SK-N-SH treated with all-trans-retinoic acid at 6 μM for 48 hours (cell line): ENCODE measurements at regions not wholly inside any gene's neighbourhood (a gene's known extent, or its start where the extent isn't known, plus 50 kb on each side); places are given as distances from the start of the nearest gene placed in this dataset.

ENCODE experiments used
- ATAC-seq: fragments of 200-7000 bp; cut with Tn5 transposase; 3 replicates; pipeline ENCODE4 v1.9.1; 2020; ENCODE audit warnings: mild to moderate bottlenecking, moderate library complexity
- ARNTL ChIP-seq: fragments of 450-650 bp; formaldehyde crosslinking; IDR thresholded peaks from 2 replicates; pipeline ENCODE4 v1.5.0; 2020; ENCODE audit warnings: low read depth, mild to moderate bottlenecking, moderate library complexity, borderline replicate concordance
- CREB5 ChIP-seq: fragments of 250-450 bp; sonication (Bioruptor Pico); IDR thresholded peaks from 2 replicates; pipeline ENCODE4 v1.5.1; 2020; ENCODE audit warnings: low read depth, mild to moderate bottlenecking, moderate library complexity
- CSDC2 ChIP-seq: fragments of 250-450 bp; sonication (Bioruptor Pico); IDR thresholded peaks from 2 replicates; pipeline ENCODE4 v1.5.0; 2020; ENCODE audit warnings: mild to moderate bottlenecking, moderate library complexity
- CSRNP3 ChIP-seq: fragments of 250-450 bp; sonication (Bioruptor Pico); IDR thresholded peaks from 2 replicates; pipeline ENCODE4 v1.5.1; 2021; ENCODE audit warnings: mild to moderate bottlenecking, moderate library complexity
- ISL1 ChIP-seq: fragments of 250-450 bp; sonication (Bioruptor Pico); IDR thresholded peaks from 2 replicates; pipeline ENCODE4 v2.1.2; 2022; ENCODE audit warnings: mild to moderate bottlenecking, moderate library complexity
- OSR1 ChIP-seq: fragments of 250-450 bp; sonication (Bioruptor Pico); IDR thresholded peaks from 2 replicates; pipeline ENCODE4 v1.8.0; 2022; ENCODE audit warnings: moderate library complexity, mild to moderate bottlenecking, inconsistent platforms
- POU6F1 ChIP-seq: fragments of 250-450 bp; sonication (Bioruptor Pico); IDR thresholded peaks from 2 replicates; pipeline ENCODE4 v1.8.0; 2021; ENCODE audit warnings: low read depth, mild to moderate bottlenecking, moderate library complexity, borderline replicate concordance
- PPARA ChIP-seq: fragments of 250-450 bp; sonication (Bioruptor Pico); IDR thresholded peaks from 2 replicates; pipeline ENCODE4 v1.5.0; 2020; ENCODE audit warnings: mild to moderate bottlenecking, borderline replicate concordance
- RARB ChIP-seq: fragments of 250-450 bp; sonication (Bioruptor Pico); IDR thresholded peaks from 2 replicates; pipeline ENCODE4 v1.8.0; 2021; ENCODE audit warnings: mild to moderate bottlenecking, moderate library complexity
- SNAI2 ChIP-seq: fragments of 250-450 bp; sonication (Bioruptor Pico); IDR thresholded peaks from 2 replicates; pipeline ENCODE4 v1.5.0; 2020; ENCODE audit warnings: mild to moderate bottlenecking, moderate library complexity
- TCF4 ChIP-seq: fragments of 250-450 bp; sonication (Bioruptor Pico); IDR thresholded peaks from 2 replicates; pipeline ENCODE4 v1.8.0; 2021; ENCODE audit warnings: mild to moderate bottlenecking, moderate library complexity, borderline replicate concordance
- TSHZ2 ChIP-seq: fragments of 250-450 bp; sonication (Bioruptor Pico); IDR thresholded peaks from 2 replicates; pipeline ENCODE4 v1.5.0; 2020; ENCODE audit warnings: mild to moderate bottlenecking, moderate library complexity
- ZC3H10 ChIP-seq: fragments of 250-450 bp; sonication (Bioruptor Pico); IDR thresholded peaks from 2 replicates; pipeline ENCODE4 v1.5.1; 2021; ENCODE audit warnings: mild to moderate bottlenecking, moderate library complexity
- ZFP3 ChIP-seq: fragments of 250-450 bp; sonication (Bioruptor Pico); IDR thresholded peaks from 2 replicates; pipeline ENCODE4 v1.5.0; 2020; ENCODE audit warnings: mild to moderate bottlenecking, moderate library complexity
- ZFP30 ChIP-seq: fragments of 450-650 bp; formaldehyde crosslinking; IDR thresholded peaks from 2 replicates; pipeline ENCODE4 v1.5.0; 2022; ENCODE audit warnings: mild to moderate bottlenecking, moderate library complexity
- ZNF565 ChIP-seq: fragments of 450-650 bp; formaldehyde crosslinking; conservative IDR thresholded peaks from 2 replicates; pipeline ENCODE4 v1.5.0; 2020; ENCODE audit warnings: low read depth, mild to moderate bottlenecking, moderate library complexity
- ZNF70 ChIP-seq: fragments of 450-650 bp; formaldehyde crosslinking; IDR thresholded peaks from 2 replicates; pipeline ENCODE4 v1.5.0; 2020; ENCODE audit warnings: mild to moderate bottlenecking, moderate library complexity
- ZNF8 ChIP-seq: fragments of 450-650 bp; formaldehyde crosslinking; IDR thresholded peaks from 2 replicates; pipeline ENCODE4 v1.5.0; 2020; ENCODE audit warnings: mild to moderate bottlenecking, moderate library complexity

GRCh38 chr1:79188337-79188736 is 181.8 kb upstream of the ADGRL4 start (continued):
- TF ChIP-seq CSRNP3 (CRISPR knock-in tag) (no peak), ZNF8 (CRISPR knock-in tag) (no peak), CREB5 (CRISPR knock-in tag) (no peak), ZNF565 (CRISPR knock-in tag) (no peak), OSR1 (no peak)

- ATAC-seq = no peak
- no peak for TF ChIP-seq PPARA (CRISPR knock-in tag)
- no peak for TF ChIP-seq ZFP30 (CRISPR knock-in tag)
- TF ChIP-seq ZFP3 (CRISPR knock-in tag) = no peak
- no peak for TF ChIP-seq CSRNP3 (CRISPR knock-in tag)
- no peak for TF ChIP-seq ZNF70 (CRISPR knock-in tag)
- no peak for TF ChIP-seq ISL1 (CRISPR knock-in tag)
- no peak for TF ChIP-seq ZNF565 (CRISPR knock-in tag)
These were observed 179.7 kb upstream of the ADGRL4 start for GRCh38 chr1:79186260-79186659.

- TF ChIP-seq TCF4 (no peak), ZC3H10 (no peak), ZNF8 (CRISPR knock-in tag) (no peak), POU6F1 (CRISPR knock-in tag) (no peak), ZFP3 (CRISPR knock-in tag) (no peak), PPARA (CRISPR knock-in tag) (no peak), RARB (CRISPR knock-in tag) (no peak), ZFP30 (CRISPR knock-in tag) (no peak), CSDC2 (CRISPR knock-in tag) (no peak), TSHZ2 (CRISPR knock-in tag) (no peak), CREB5 (CRISPR knock-in tag) (no peak), ARNTL (CRISPR knock-in tag) (no peak), SNAI2 (CRISPR knock-in tag) (no peak), OSR1 (no peak)
- no peak for ATAC-seq
These were observed 171.3 kb upstream of the ADGRL4 start for GRCh38 chr1:79177844-79178243.

GRCh38 chr1:79161077-79161476 is 154.5 kb upstream of the ADGRL4 start:
- ATAC-seq = peak; percentile 95
- TF ChIP-seq CSDC2 (CRISPR knock-in tag) = no peak
- TF ChIP-seq TSHZ2 (CRISPR knock-in tag) = no peak
- 0 out of 2 replicates have a peak, but pooled peaks have one; percentile 56 for TF ChIP-seq POU6F1 (CRISPR knock-in tag)
- peak; percentile 81 for TF ChIP-seq ISL1 (CRISPR knock-in tag)
